SK-N-SH (cell line): ENCODE measurements at regions not wholly inside any gene's neighbourhood (a gene's known extent, or its start where the extent isn't known, plus 50 kb on each side); places are given as distances from the start of the nearest gene placed in this dataset.

Experiments
- CTCF ChIA-PET: fragments of 300-600, 350-600 bp; formaldehyde crosslinking; extraction: SDS; loops from one replicate; lab custom pipeline; 2021; lab: Yijun Ruan, JAX
- POLR2A ChIA-PET: fragments of 350-600 bp; sonication (Branson Sonifier 250); formaldehyde crosslinking; extraction: SDS; loops from one replicate; lab custom pipeline; 2020; ENCODE audit warnings: antibody characterized with exemption, inconsistent platforms; lab: Yijun Ruan, JAX
- DNase-seq: peaks from one replicate; pipeline ENCODE4 v3.0.0; 2012
- H2AFZ ChIP-seq: fragments of 200-600 bp; sonication (generic); 2 replicates; pipeline ENCODE4 v1.8.1; 2016; ENCODE audit warnings: antibody characterized with exemption, mild to moderate bottlenecking, low read depth
- H3F3A ChIP-seq: fragments of 200-600 bp; sonication (generic); replicated peaks from 2 replicates; pipeline ENCODE3; 2016; ENCODE audit warnings: antibody characterized with exemption, mild to moderate bottlenecking; ENCODE audit not compliant: insufficient read depth
- H3K27ac ChIP-seq, 2 experiments: fragments of 200-500 bp in 1 of 2; fragments of 200-600 bp in 1 of 2; sonication (Bioruptor generic) in 1 of 2; sonication (generic), shearing (Covaris generic) in 1 of 2; 2 replicates each; pipeline versions ENCODE4 v1.5.1 to v1.6.1; 2014 to 2016; ENCODE audit warnings: low read depth in 2 of 2, inconsistent platforms in 1 of 2, low read length in 1 of 2, mild to moderate bottlenecking in 1 of 2, mixed read lengths in 1 of 2
- H3K27me3 ChIP-seq: fragments of 200-600 bp; sonication (generic), shearing (Covaris generic); 2 replicates; pipeline ENCODE4 v1.6.1; 2016; ENCODE audit warnings: mixed run types; ENCODE audit not compliant: insufficient read depth
- H3K36me3 ChIP-seq, 2 experiments: fragments of 200-500 bp in 1 of 2; fragments of 200-600 bp in 1 of 2; sonication (Bioruptor generic) in 1 of 2; sonication (generic) in 1 of 2; replicated peaks in 1 of 2; 2 replicates each; pipeline versions ENCODE3 to v1.5.1; 2014 to 2016; ENCODE audit warnings: low read length in 1 of 2, mild to moderate bottlenecking in 1 of 2; ENCODE audit not compliant: insufficient read depth in 2 of 2, control insufficient read depth in 1 of 2
- H3K4me1 ChIP-seq, 2 experiments: fragments of 200-500 bp in 1 of 2; fragments of 200-600 bp in 1 of 2; sonication (Bioruptor generic) in 1 of 2; sonication (generic), shearing (Covaris generic) in 1 of 2; 2 replicates each; pipeline versions ENCODE4 v1.5.1 to v1.6.1; 2014 to 2016; ENCODE audit warnings: low read depth in 1 of 2, low read length in 1 of 2, mixed run types in 1 of 2; ENCODE audit not compliant: insufficient read depth in 2 of 2, control insufficient read depth in 1 of 2
- H3K4me2 ChIP-seq: fragments of 200-600 bp; sonication (generic), shearing (Covaris generic); 2 replicates; pipeline ENCODE4 v1.6.1; 2017; ENCODE audit warnings: mixed run types
- H3K4me3 ChIP-seq, 2 experiments: fragments of 200-500 bp in 1 of 2; fragments of 200-600 bp in 1 of 2; sonication (Bioruptor generic) in 1 of 2; sonication (generic), shearing (Covaris generic) in 1 of 2; 2 replicates each; pipeline versions ENCODE4 v1.5.1 to v1.8.1; 2014 to 2016; ENCODE audit warnings: low read depth in 2 of 2, inconsistent platforms in 1 of 2, low read length in 1 of 2, mild to moderate bottlenecking in 1 of 2, mixed read lengths in 1 of 2, moderate library complexity in 1 of 2
- H3K79me2 ChIP-seq: fragments of 200-600 bp; sonication (generic); 2 replicates; pipeline ENCODE4 v1.8.1; 2017; ENCODE audit warnings: mild to moderate bottlenecking; ENCODE audit not compliant: insufficient read depth
- H3K9ac ChIP-seq: fragments of 200-600 bp; sonication (generic); 2 replicates; pipeline ENCODE4 v1.6.1; 2017; ENCODE audit warnings: mixed run types
- H3K9me2 ChIP-seq: fragments of 200-600 bp; sonication (generic); 2 replicates; pipeline ENCODE4 v1.6.1; 2017; ENCODE audit warnings: mixed run types
- H3K9me3 ChIP-seq: fragments of 200-600 bp; sonication (generic); 2 replicates; pipeline ENCODE4 v1.6.1; 2017; ENCODE audit warnings: mixed run types, mild to moderate bottlenecking, moderate library complexity
- H4K20me1 ChIP-seq: fragments of 200-600 bp; sonication (generic); 2 replicates; pipeline ENCODE4 v1.6.1; 2017; ENCODE audit warnings: mild to moderate bottlenecking, mixed run types; ENCODE audit not compliant: insufficient read depth
- CTCF ChIP-seq: fragments of 200-600 bp; sonication (generic); IDR thresholded peaks from 2 replicates; pipeline ENCODE4 v1.6.1; 2017; ENCODE audit warnings: antibody characterized with exemption, mild to moderate bottlenecking, moderate library complexity
- EP300 ChIP-seq, 2 experiments: IDR thresholded peaks; 2 replicates each; pipeline versions ENCODE4 v1.4.0 to v1.6.1; 2012; ENCODE audit warnings: borderline replicate concordance in 1 of 2, low read depth in 1 of 2, low read length in 1 of 2
- FOXJ3 ChIP-seq: sonication (generic); formaldehyde crosslinking; IDR thresholded peaks from 2 replicates; pipeline ENCODE4 v1.5.1; 2020; ENCODE audit warnings: mild to moderate bottlenecking, missing genetic modification reagents
- JUND ChIP-seq: IDR thresholded peaks from 2 replicates; pipeline ENCODE4 v1.4.0; 2012
- MEF2A ChIP-seq: IDR thresholded peaks from 2 replicates; pipeline ENCODE4 v1.4.0; 2012; ENCODE audit warnings: low read depth, borderline replicate concordance
- NFIC ChIP-seq: IDR thresholded peaks from 2 replicates; pipeline ENCODE4 v1.4.0; 2012; ENCODE audit warnings: borderline replicate concordance
- NRF1 ChIP-seq: IDR thresholded peaks from 2 replicates; pipeline ENCODE4 v1.6.1; 2012; ENCODE audit warnings: low read depth, mild to moderate bottlenecking, low read length
- RAD21 ChIP-seq: IDR thresholded peaks from 2 replicates; pipeline ENCODE4 v1.6.1; 2012; ENCODE audit warnings: mild to moderate bottlenecking, low read length
- RCOR1 ChIP-seq: fragments of 150-350 bp; IDR thresholded peaks from 2 replicates; pipeline ENCODE4 v1.6.1; 2017; ENCODE audit warnings: antibody characterized with exemption, low read length
- REST ChIP-seq: IDR thresholded peaks from 2 replicates; pipeline ENCODE4 v1.6.1; 2012; ENCODE audit warnings: mild to moderate bottlenecking, low read depth, low read length, moderate library complexity
- RXRA ChIP-seq: IDR thresholded peaks from 2 replicates; pipeline ENCODE4 v1.4.0; 2012; ENCODE audit warnings: low read depth, mild to moderate bottlenecking, borderline replicate concordance
- SMC3 ChIP-seq: IDR thresholded peaks from 2 replicates; pipeline ENCODE4 v1.6.1; 2012; ENCODE audit warnings: low read depth, low read length, improper control_type of control experiment
- TAF1 ChIP-seq: IDR thresholded peaks from 2 replicates; pipeline ENCODE4 v1.6.1; 2012; ENCODE audit warnings: low read depth, mild to moderate bottlenecking, low read length, moderate library complexity, borderline replicate concordance
- WGBS: methylation state at CpG from one replicate; pipeline ENCODE4 v1.1.6; 2017; ENCODE audit warnings: low lambda C conversion rate; 5-methylcytosine and 5-hydroxymethylcytosine counted together
- TF ChIP-seq, protein P1 (sequence below): IDR thresholded peaks from 2 replicates; pipeline ENCODE4 v1.4.0; 2012; ENCODE audit warnings: low read depth, borderline replicate concordance

- Histone ChIP-seq H3K27ac (no peak overlapping the region), H3F3A (no peaks in the 10 kb centered on the region), H4K20me1 (no peaks in the 10 kb centered on the region), H3K27me3 (no peaks in the 10 kb centered on the region), H3K79me2 (no peaks in the 10 kb centered on the region), H3K9me3 (no peaks in the 10 kb centered on the region), H3K36me3 (no peaks in the 10 kb centered on the region), H3K4me1 (no peaks in the 10 kb centered on the region), H3K9me2 (no peaks in the 10 kb centered on the region), H2AFZ (no peak overlapping the region), H3K4me3 (no peak overlapping the region), H3K9ac (no peak overlapping the region), H3K4me2 (no peak overlapping the region)
- 25% methylated on average over 5 of the region's 5 CpGs for WGBS
- POLR2A ChIA-PET: no interaction called here
- TF ChIP-seq CTCF: no peak
- TF ChIP-seq RCOR1: no peak
- TF ChIP-seq MEF2A: no peak
- TF ChIP-seq RXRA: no peak
- TF ChIP-seq REST: no peak
- no peak for TF ChIP-seq JUND
- TF ChIP-seq, protein P1, sequence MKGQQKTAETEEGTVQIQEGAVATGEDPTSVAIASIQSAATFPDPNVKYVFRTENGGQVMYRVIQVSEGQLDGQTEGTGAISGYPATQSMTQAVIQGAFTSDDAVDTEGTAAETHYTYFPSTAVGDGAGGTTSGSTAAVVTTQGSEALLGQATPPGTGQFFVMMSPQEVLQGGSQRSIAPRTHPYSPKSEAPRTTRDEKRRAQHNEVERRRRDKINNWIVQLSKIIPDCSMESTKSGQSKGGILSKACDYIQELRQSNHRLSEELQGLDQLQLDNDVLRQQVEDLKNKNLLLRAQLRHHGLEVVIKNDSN: no peak
- TF ChIP-seq SMC3: no peak
- no peak for TF ChIP-seq NRF1
- no peak for TF ChIP-seq RAD21
- no peak for TF ChIP-seq NFIC
- TF ChIP-seq EP300 (IDR thresholded peaks at IDR 0.05; ENCODE audit: borderline replicate concordance in 1 of 2, low read depth in 1 of 2, low read length in 1 of 2): no peak
- no peak for TF ChIP-seq FOXJ3 (CRISPR knock-in tag)
- TF ChIP-seq TAF1: no peak
- DNase-seq: no peak
- CTCF ChIA-PET: interaction anchor here (1.0 kb wide), 1 partner anchor 26 kb away, joined by 3 read pairs; no protein-coding TSS in a partner anchor
Observed at GRCh38 chr3:27971600-27971999, 249.5 kb upstream of the EOMES start.
